Upper lobe of right lung (tissue), 1 donor: ENCODE measurements at regions not wholly inside any gene's neighbourhood (a gene's known extent, or its start where the extent isn't known, plus 50 kb on each side); places are given as distances from the start of the nearest gene placed in this dataset.
A peak's percentile ranks its signal among the peaks of the same experiment; 100 is the strongest.
"Not testable (repeated sequence)": the region's sequence is repeated elsewhere in the genome, so short reads cannot be mapped to it uniquely, and the experiment has no call there.

Experiments
- ATAC-seq: fragments of 200-7000 bp; cut with Tn5 transposase; one replicate; pipeline ENCODE4 v1.9.1; 2020; ENCODE audit warnings: mild to moderate bottlenecking, moderate library complexity
- DNase-seq: peaks from one replicate; pipeline ENCODE4 v3.0.0-alpha.2; 2020
- H3K27ac ChIP-seq: fragments of 200-600 bp; one replicate; pipeline ENCODE4 v1.8.0; 2022
- H3K27me3 ChIP-seq: fragments of 200-600 bp; one replicate; pipeline ENCODE4 v1.8.0; 2022; ENCODE audit warnings: mild to moderate bottlenecking
- H3K36me3 ChIP-seq: fragments of 200-600 bp; one replicate; pipeline ENCODE4 v1.8.0; 2022
- H3K4me1 ChIP-seq: fragments of 200-600 bp; one replicate; pipeline ENCODE4 v1.8.0; 2022
- H3K4me3 ChIP-seq: fragments of 200-600 bp; one replicate; pipeline ENCODE4 v1.8.0; 2022; ENCODE audit warnings: mild to moderate bottlenecking
- H3K9me3 ChIP-seq: fragments of 200-600 bp; one replicate; pipeline ENCODE4 v1.8.0; 2022
- CTCF ChIP-seq: fragments of 200-600 bp; IDR thresholded peaks from one replicate; pipeline ENCODE4 v1.8.0; 2022; ENCODE audit warnings: antibody characterized with exemption
- intact Hi-C: fragments of 100-400 bp; cut with DNase I; formaldehyde crosslinking; loops from one replicate; pipeline ENCODE4 v1.11.0; 2022
- donor health status: DM: no; HTN: yes; CAD: no; lungs with severe emphysema.

- H3K9me3 ChIP-seq = no peaks in the 10 kb centered on the region
- no peaks in the 10 kb centered on the region for H3K27me3 ChIP-seq
- H3K4me3 ChIP-seq = no peak overlapping the region
- ATAC-seq (no peak), DNase-seq (no peak)
- H3K4me1 ChIP-seq = no peaks in the 10 kb centered on the region
- no peak overlapping the region for H3K27ac ChIP-seq
- H3K36me3 ChIP-seq = no peaks in the 10 kb centered on the region
- TF ChIP-seq CTCF = peak; percentile 47
- intact Hi-C loops = no loop called here
Measured at GRCh38 chr6:62775427-62776022, 435.7 kb upstream of the FKBP1C start.

GRCh38 chr6:62766174-62766573 lies 445.1 kb upstream of the FKBP1C start:
- intact Hi-C loops = not testable (repeated sequence)

GRCh38 chr6:62764841-62765240 lies 446.4 kb upstream of the FKBP1C start:
- no peak for ATAC-seq
- no peaks in the 10 kb centered on the region for H3K27me3 ChIP-seq
- no peak overlapping the region for H3K4me3 ChIP-seq
- no peaks in the 10 kb centered on the region for H3K36me3 ChIP-seq
- no peak for DNase-seq
- H3K27ac ChIP-seq = no peak overlapping the region
- intact Hi-C loops = no loop called here
- H3K9me3 ChIP-seq = no peaks in the 10 kb centered on the region
- H3K4me1 ChIP-seq = no peaks in the 10 kb centered on the region
- TF ChIP-seq CTCF = no peak

More at GRCh38 chr6:62766174-62766573, 445.1 kb upstream of the FKBP1C start:
- not testable (repeated sequence) for H3K27ac ChIP-seq, H3K27me3 ChIP-seq, H3K36me3 ChIP-seq, ATAC-seq, H3K9me3 ChIP-seq, H3K4me3 ChIP-seq, DNase-seq, H3K4me1 ChIP-seq

GRCh38 chr6:62763125-62763912 lies 447.9 kb upstream of the FKBP1C start:
- no peak for TF ChIP-seq CTCF
- no peak for ATAC-seq
- Histone ChIP-seq H3K36me3 (no peaks in the 10 kb centered on the region), H3K4me3 (no peak overlapping the region), H3K4me1 (no peaks in the 10 kb centered on the region), H3K27ac (no peak overlapping the region), H3K9me3 (no peaks in the 10 kb centered on the region), H3K27me3 (no peaks in the 10 kb centered on the region)
- no peak for DNase-seq
- intact Hi-C loops = no loop called here

- no peaks in the 10 kb centered on the region for H3K27me3 ChIP-seq
- TF ChIP-seq CTCF = no peak
- ATAC-seq (no peak), DNase-seq (no peak)
- no peak overlapping the region for H3K4me3 ChIP-seq
- no peaks in the 10 kb centered on the region for H3K4me1 ChIP-seq
- intact Hi-C loops = no loop called here
- no peak overlapping the region for H3K27ac ChIP-seq
- H3K9me3 ChIP-seq = no peaks in the 10 kb centered on the region
- no peaks in the 10 kb centered on the region for H3K36me3 ChIP-seq
Measured at GRCh38 chr6:62746968-62747367, 460.9 kb upstream of the KHDRBS2 start.

- ATAC-seq = no peak
- Histone ChIP-seq H3K27ac (no peak overlapping the region), H3K4me1 (no peaks in the 10 kb centered on the region), H3K27me3 (no peaks in the 10 kb centered on the region), H3K9me3 (no peaks in the 10 kb centered on the region), H3K4me3 (no peak overlapping the region), H3K36me3 (no peaks in the 10 kb centered on the region)
- DNase-seq = no peak
- TF ChIP-seq CTCF = no peak
- intact Hi-C loops = no loop called here
Measured at GRCh38 chr6:62746161-62746560, 460.1 kb upstream of the KHDRBS2 start.
